ENCODE measurements at regions not wholly inside any gene's neighbourhood (a gene's known extent, or its start where the extent isn't known, plus 50 kb on each side); places are given as distances from the start of the nearest gene placed in this dataset.

GRCh38 chr13:111975539-111976473, 91.1 kb upstream of the SOX1 start:
- Histone ChIP-seq H3K27me3 (peaks cover 0 to 45% (median 9%) of the 10 kb centered on the region in 4 donors), H3K4me3 (no peak overlapping the region)
- 84% methylated on average over 33 of the region's 49 CpGs for WGBS

GRCh38 chr13:111976474-111977178, 90.3 kb upstream of the SOX1 start:
- TF ChIP-seq EP300 (IDR thresholded peaks at IDR 0.05) = no peak
- TF ChIP-seq POLR2A (IDR thresholded peaks at IDR 0.05; ENCODE audit: low read depth) = no peak
- TF ChIP-seq POLR2AphosphoS5 (IDR thresholded peaks at IDR 0.05) = no peak
- no peak for TF ChIP-seq CTCF (IDR thresholded peaks at IDR 0.05)
- Histone ChIP-seq H3K4me3 (no peak overlapping the region), H3K27ac (replicated peaks in 1 of 4) (no peak overlapping the region), H3K27me3 (peaks cover 0 to 43% (median 8%) of the 10 kb centered on the region in 4 donors), H3K9me3 (no peaks in the 10 kb centered on the region), H3K36me3 (no peaks in the 10 kb centered on the region), H3K4me1 (peaks cover 10 to 27% (median 17%) of the 10 kb centered on the region in 4 donors)
- intact Hi-C loops (cut with DNase I) = no loop called here
- WGBS = 90% methylated on average over 17 of the region's 17 CpGs
- DNase-seq (ENCODE audit: extremely low spot score) = no peak

More at GRCh38 chr13:111975539-111976473, 91.1 kb upstream of the SOX1 start:
- DNase-seq (ENCODE audit: extremely low spot score) = no peak
- H3K9me3 ChIP-seq = no peaks in the 10 kb centered on the region
- H3K4me1 ChIP-seq = peaks cover 10 to 31% (median 17%) of the 10 kb centered on the region in 4 donors
- TF ChIP-seq POLR2AphosphoS5 (IDR thresholded peaks at IDR 0.05) (no peak), POLR2A (IDR thresholded peaks at IDR 0.05; ENCODE audit: low read depth) (no peak), EP300 (IDR thresholded peaks at IDR 0.05) (no peak), CTCF (IDR thresholded peaks at IDR 0.05) (no peak)
- H3K27ac ChIP-seq (replicated peaks in 1 of 4) = no peak overlapping the region
- intact Hi-C loops (cut with DNase I) = no loop called here
- no peaks in the 10 kb centered on the region for H3K36me3 ChIP-seq

- peaks cover 0 to 41% (median 8%) of the 10 kb centered on the region in 4 donors for H3K27me3 ChIP-seq
- 91% methylated on average over 13 of the region's 13 CpGs for WGBS
- intact Hi-C loops (cut with DNase I) = no loop called here
- H3K9me3 ChIP-seq = no peaks in the 10 kb centered on the region
- no peak for DNase-seq (ENCODE audit: extremely low spot score)
- no peaks in the 10 kb centered on the region for H3K36me3 ChIP-seq
- peaks cover 10 to 22% (median 16%) of the 10 kb centered on the region in 4 donors for H3K4me1 ChIP-seq
- TF ChIP-seq CTCF (IDR thresholded peaks at IDR 0.05) (no peak), POLR2A (IDR thresholded peaks at IDR 0.05; ENCODE audit: low read depth) (no peak), POLR2AphosphoS5 (IDR thresholded peaks at IDR 0.05) (no peak), EP300 (IDR thresholded peaks at IDR 0.05) (no peak)
- no peak overlapping the region for H3K27ac ChIP-seq (replicated peaks in 1 of 4)
- no peak overlapping the region for H3K4me3 ChIP-seq
These were observed 89.8 kb upstream of the SOX1 start for GRCh38 chr13:111977179-111977506.

GRCh38 chr13:111978546-111978945, 88.4 kb upstream of the SOX1 start:
- intact Hi-C loops (cut with DNase I) = no loop called here
- H3K4me1 ChIP-seq = peaks cover 8% of the 10 kb centered on the region in 4 donors
- no peaks in the 10 kb centered on the region for H3K9me3 ChIP-seq
- H3K36me3 ChIP-seq = no peaks in the 10 kb centered on the region
- peaks cover 0 to 27% (median 0%) of the 10 kb centered on the region in 4 donors for H3K27me3 ChIP-seq
- TF ChIP-seq CTCF (IDR thresholded peaks at IDR 0.05) (no peak), POLR2A (IDR thresholded peaks at IDR 0.05; ENCODE audit: low read depth) (no peak), POLR2AphosphoS5 (IDR thresholded peaks at IDR 0.05) (no peak), EP300 (IDR thresholded peaks at IDR 0.05) (no peak)
- no peak for DNase-seq (ENCODE audit: extremely low spot score)
- WGBS = 57% methylated on average over 4 of the region's 4 CpGs
- no peak overlapping the region for H3K4me3 ChIP-seq
- H3K27ac ChIP-seq (replicated peaks in 1 of 4) = no peak overlapping the region

All from esophagus muscularis mucosa (tissue), 4 donors.